CD14-positive monocyte (primary cell): ENCODE measurements at regions not wholly inside any gene's neighbourhood (a gene's known extent, or its start where the extent isn't known, plus 50 kb on each side); places are given as distances from the start of the nearest gene placed in this dataset.

Source experiments
- DNase-seq, 3 donors: peaks; one replicate each; pipeline ENCODE4 v3.0.0-alpha.2; 2011 to 2022
- H2AFZ ChIP-seq: 2 replicates; pipeline ENCODE4 v1.6.0; 2012; ENCODE audit warnings: mild to moderate bottlenecking, low read depth, low read length, inconsistent platforms; ENCODE audit not compliant: insufficient read depth, poor library complexity, severe bottlenecking
- H3K27ac ChIP-seq, 2 donors: 1 replicate in 1 of 2; 2 replicates in 1 of 2; pipeline ENCODE4 v1.5.1; 2012 to 2013; ENCODE audit warnings: low read length in 2 of 2, control low read depth in 1 of 2, inconsistent platforms in 1 of 2, low read depth in 1 of 2, mild to moderate bottlenecking in 1 of 2
- H3K27me3 ChIP-seq, 2 donors: one replicate each; pipeline versions ENCODE4 v1.6.0 to v1.6.1; 2011 to 2013; ENCODE audit warnings: low read length in 2 of 2; ENCODE audit not compliant: control insufficient read depth in 2 of 2, insufficient read depth in 2 of 2
- H3K36me3 ChIP-seq, 2 donors: replicated peaks in 1 of 2; 1 replicate in 1 of 2; 2 replicates in 1 of 2; pipeline versions ENCODE4 v1.5.1 to v1.6.1; 2012 to 2013; ENCODE audit warnings: low read length in 2 of 2, control low read depth in 1 of 2, inconsistent platforms in 1 of 2, mild to moderate bottlenecking in 1 of 2; ENCODE audit not compliant: insufficient read depth in 2 of 2, control insufficient read depth in 1 of 2
- H3K4me1 ChIP-seq, 2 donors: 1 replicate in 1 of 2; 2 replicates in 1 of 2; pipeline versions ENCODE4 v1.5.1 to v1.6.1; 2012 to 2013; ENCODE audit warnings: low read length in 2 of 2, control low read depth in 1 of 2, inconsistent platforms in 1 of 2, mild to moderate bottlenecking in 1 of 2, moderate library complexity in 1 of 2; ENCODE audit not compliant: insufficient read depth in 2 of 2, control insufficient read depth in 1 of 2
- H3K4me2 ChIP-seq: replicated peaks from 2 replicates; pipeline ENCODE3; 2012; ENCODE audit warnings: low read length, moderate library complexity, mild to moderate bottlenecking; ENCODE audit not compliant: poor library complexity, severe bottlenecking; ENCODE audit errors: extremely low read depth
- H3K4me3 ChIP-seq, 3 experiments: fragments of 200-600 bp in 1 of 3; sonication (generic) in 1 of 3; replicated peaks in 1 of 3; 1 replicate in 2 of 3; 2 replicates in 1 of 3; pipeline ENCODE4 v1.5.1; 2011 to 2013; ENCODE audit warnings: low read length in 3 of 3, mild to moderate bottlenecking in 3 of 3, control low read depth in 2 of 3, low read depth in 2 of 3, inconsistent platforms in 1 of 3, moderate library complexity in 1 of 3
- H3K79me2 ChIP-seq: 2 replicates; pipeline ENCODE4 v1.6.0; 2012; ENCODE audit warnings: mild to moderate bottlenecking, control low read depth, inconsistent platforms, low read length, moderate library complexity; ENCODE audit not compliant: insufficient read depth
- H3K9ac ChIP-seq: 2 replicates; pipeline ENCODE4 v1.6.0; 2017; ENCODE audit warnings: low read length, mild to moderate bottlenecking; ENCODE audit not compliant: insufficient read depth, poor library complexity, severe bottlenecking
- H3K9me3 ChIP-seq, 2 donors: replicated peaks in 1 of 2; 1 replicate in 1 of 2; 2 replicates in 1 of 2; pipeline versions ENCODE4 v1.5.1 to v1.6.1; 2012 to 2013; ENCODE audit warnings: low read length in 2 of 2, control low read depth in 1 of 2; ENCODE audit not compliant: control insufficient read depth in 1 of 2, insufficient read depth in 1 of 2
- H4K20me1 ChIP-seq: 2 replicates; pipeline ENCODE4 v1.6.0; 2012; ENCODE audit warnings: mild to moderate bottlenecking, low read length, control low read depth, moderate library complexity; ENCODE audit not compliant: insufficient read depth
- H3K27ac Mint-ChIP-seq, 7 donors: one replicate each; pipeline ENCODE4 v1.8.0; 2020; ENCODE audit warnings: mild to moderate bottlenecking in 7 of 7, mixed read lengths in 7 of 7, moderate library complexity in 6 of 7, inconsistent platforms in 2 of 7
- H3K27me3 Mint-ChIP-seq, 3 donors: one replicate each; pipeline ENCODE4 v1.8.0; 2021 to 2022; ENCODE audit warnings: low read depth in 3 of 3, mild to moderate bottlenecking in 3 of 3, mixed read lengths in 3 of 3, moderate library complexity in 3 of 3, inconsistent platforms in 1 of 3
- H3K36me3 Mint-ChIP-seq, 2 donors: one replicate each; pipeline ENCODE4 v1.8.0; 2020; ENCODE audit warnings: mixed read lengths in 2 of 2, inconsistent platforms in 1 of 2, mild to moderate bottlenecking in 1 of 2
- H3K4me1 Mint-ChIP-seq: one replicate; pipeline ENCODE4 v1.8.0; 2020; ENCODE audit warnings: mild to moderate bottlenecking, mixed read lengths
- H3K4me3 Mint-ChIP-seq, 2 donors: one replicate each; pipeline ENCODE4 v1.8.0; 2020; ENCODE audit warnings: mild to moderate bottlenecking in 2 of 2, mixed read lengths in 2 of 2, moderate library complexity in 1 of 2
- H3K9me3 Mint-ChIP-seq, 7 donors: one replicate each; pipeline ENCODE4 v1.8.0; 2020 to 2022; ENCODE audit warnings: mixed read lengths in 7 of 7, mild to moderate bottlenecking in 6 of 7, moderate library complexity in 6 of 7, inconsistent platforms in 2 of 7
- WGBS: methylation state at CpG from one replicate; pipeline ENCODE4 v1.1.5; 2013; ENCODE audit warnings: missing lambda C conversion rate; ENCODE audit not compliant: insufficient coverage; 5-methylcytosine and 5-hydroxymethylcytosine counted together
- intact Hi-C, 2 donors: fragments of 100-400 bp; cut with micrococcal nuclease; formaldehyde crosslinking; loops; one replicate each; pipeline versions ENCODE4 v1.15.0 to v1.15.1; 2023
- TF ChIP-seq, protein P1 (sequence below): fragments of 200-600 bp; IDR thresholded peaks from one replicate; pipeline ENCODE4 v1.8.0; 2022; ENCODE audit warnings: antibody characterized with exemption, mild to moderate bottlenecking

- intact Hi-C loops = no loop called here
- Histone ChIP-seq H3K9ac (no peak overlapping the region), H3K9me3 (peaks cover 8 to 15% of the 10 kb centered on the region in 2 donors), H4K20me1 (no peaks in the 10 kb centered on the region), H3K4me2 (no peak overlapping the region), H2AFZ (no peak overlapping the region), H3K27ac (no peak overlapping the region), H3K4me3 (no peak overlapping the region), H3K27me3 (no peaks in the 10 kb centered on the region), H3K79me2 (no peaks in the 10 kb centered on the region), H3K4me1 (no peaks in the 10 kb centered on the region), H3K36me3 (no peaks in the 10 kb centered on the region)
- Mint-ChIP-seq H3K9me3 (peaks cover 9 to 17% (median 10%) of the 10 kb centered on the region in 7 donors), H3K27ac (no peak overlapping the region), H3K36me3 (no peaks in the 10 kb centered on the region), H3K4me1 (no peaks in the 10 kb centered on the region), H3K4me3 (no peak overlapping the region), H3K27me3 (no peaks in the 10 kb centered on the region)
- 90% methylated on average over 2 of the region's 2 CpGs for WGBS
- TF ChIP-seq, protein P1, sequence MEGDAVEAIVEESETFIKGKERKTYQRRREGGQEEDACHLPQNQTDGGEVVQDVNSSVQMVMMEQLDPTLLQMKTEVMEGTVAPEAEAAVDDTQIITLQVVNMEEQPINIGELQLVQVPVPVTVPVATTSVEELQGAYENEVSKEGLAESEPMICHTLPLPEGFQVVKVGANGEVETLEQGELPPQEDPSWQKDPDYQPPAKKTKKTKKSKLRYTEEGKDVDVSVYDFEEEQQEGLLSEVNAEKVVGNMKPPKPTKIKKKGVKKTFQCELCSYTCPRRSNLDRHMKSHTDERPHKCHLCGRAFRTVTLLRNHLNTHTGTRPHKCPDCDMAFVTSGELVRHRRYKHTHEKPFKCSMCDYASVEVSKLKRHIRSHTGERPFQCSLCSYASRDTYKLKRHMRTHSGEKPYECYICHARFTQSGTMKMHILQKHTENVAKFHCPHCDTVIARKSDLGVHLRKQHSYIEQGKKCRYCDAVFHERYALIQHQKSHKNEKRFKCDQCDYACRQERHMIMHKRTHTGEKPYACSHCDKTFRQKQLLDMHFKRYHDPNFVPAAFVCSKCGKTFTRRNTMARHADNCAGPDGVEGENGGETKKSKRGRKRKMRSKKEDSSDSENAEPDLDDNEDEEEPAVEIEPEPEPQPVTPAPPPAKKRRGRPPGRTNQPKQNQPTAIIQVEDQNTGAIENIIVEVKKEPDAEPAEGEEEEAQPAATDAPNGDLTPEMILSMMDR = no peak
- no peak for DNase-seq
Observed at GRCh38 chr5:106727071-106727470, 943.7 kb downstream of the EFNA5 start.

- H3K4me2 ChIP-seq = no peak overlapping the region
- H3K27ac ChIP-seq = no peak overlapping the region
- H3K4me1 ChIP-seq = no peaks in the 10 kb centered on the region
- Mint-ChIP-seq H3K27me3 (peaks cover 0 to 2% (median 0%) of the 10 kb centered on the region in 3 donors), H3K4me3 (no peak overlapping the region), H3K27ac (no peak overlapping the region), H3K4me1 (no peaks in the 10 kb centered on the region), H3K9me3 (peaks cover 0 to 19% (median 5%) of the 10 kb centered on the region in 7 donors), H3K36me3 (no peaks in the 10 kb centered on the region)
- no peaks in the 10 kb centered on the region for H3K27me3 ChIP-seq
- no peak overlapping the region for H3K4me3 ChIP-seq
- WGBS = no CpG with 5 or more reads among the region's 3 CpGs
- H4K20me1 ChIP-seq = no peaks in the 10 kb centered on the region
- intact Hi-C loops = no loop called here
- no peaks in the 10 kb centered on the region for H3K36me3 ChIP-seq
- H3K9me3 ChIP-seq = no peaks in the 10 kb centered on the region
- TF ChIP-seq, protein P1 = no peak
- H3K9ac ChIP-seq = no peak overlapping the region
- no peak overlapping the region for H2AFZ ChIP-seq
- no peaks in the 10 kb centered on the region for H3K79me2 ChIP-seq
- DNase-seq = no peak
Observed at GRCh38 chr5:106720367-106720766, 950.4 kb downstream of the EFNA5 start.
